Activated T-cell treated with anti-CD3 and anti-CD28 coated beads, Interleukin-2, amount 50 U/mL, for 1 hour (primary cell): ENCODE measurements at regions not wholly inside any gene's neighbourhood (a gene's known extent, or its start where the extent isn't known, plus 50 kb on each side); places are given as distances from the start of the nearest gene placed in this dataset.

Source experiments
- DNase-seq: peaks from one replicate; pipeline ENCODE4 v3.0.0-alpha.2; 2020

DNA sequence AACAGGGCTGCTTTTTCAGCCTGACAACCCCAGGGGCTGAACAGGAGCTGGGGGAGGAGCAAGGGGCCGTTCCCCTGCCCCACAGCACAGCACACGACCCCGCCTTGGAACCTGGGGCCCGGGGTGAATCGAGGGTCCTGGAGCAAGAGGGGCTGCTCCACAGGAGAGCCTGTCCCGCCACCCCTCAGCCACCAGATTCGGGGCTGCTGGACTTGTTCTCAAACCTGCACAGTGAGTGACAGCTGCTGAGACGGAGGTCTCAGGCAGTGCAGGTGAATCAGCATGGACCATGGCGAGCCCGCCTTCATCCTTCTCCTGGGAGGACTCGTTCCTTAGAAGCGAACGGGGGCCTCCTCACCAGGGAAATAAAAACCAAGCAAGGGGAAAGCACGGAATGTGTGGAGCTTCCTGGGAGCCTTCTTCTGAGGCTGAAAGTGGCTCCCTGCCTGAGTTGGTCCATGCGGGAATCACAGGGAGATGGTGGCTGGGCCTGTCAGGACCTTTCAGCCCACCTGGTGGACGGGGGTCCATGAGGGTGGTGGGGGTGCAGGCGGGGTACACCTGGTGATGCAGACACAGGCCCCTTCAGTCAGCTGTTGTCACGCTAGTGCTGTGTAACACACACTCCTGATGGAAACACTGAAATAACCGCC, 125.4 kb downstream of the SIK1 start:
- DNase-seq = no peak

DNA sequence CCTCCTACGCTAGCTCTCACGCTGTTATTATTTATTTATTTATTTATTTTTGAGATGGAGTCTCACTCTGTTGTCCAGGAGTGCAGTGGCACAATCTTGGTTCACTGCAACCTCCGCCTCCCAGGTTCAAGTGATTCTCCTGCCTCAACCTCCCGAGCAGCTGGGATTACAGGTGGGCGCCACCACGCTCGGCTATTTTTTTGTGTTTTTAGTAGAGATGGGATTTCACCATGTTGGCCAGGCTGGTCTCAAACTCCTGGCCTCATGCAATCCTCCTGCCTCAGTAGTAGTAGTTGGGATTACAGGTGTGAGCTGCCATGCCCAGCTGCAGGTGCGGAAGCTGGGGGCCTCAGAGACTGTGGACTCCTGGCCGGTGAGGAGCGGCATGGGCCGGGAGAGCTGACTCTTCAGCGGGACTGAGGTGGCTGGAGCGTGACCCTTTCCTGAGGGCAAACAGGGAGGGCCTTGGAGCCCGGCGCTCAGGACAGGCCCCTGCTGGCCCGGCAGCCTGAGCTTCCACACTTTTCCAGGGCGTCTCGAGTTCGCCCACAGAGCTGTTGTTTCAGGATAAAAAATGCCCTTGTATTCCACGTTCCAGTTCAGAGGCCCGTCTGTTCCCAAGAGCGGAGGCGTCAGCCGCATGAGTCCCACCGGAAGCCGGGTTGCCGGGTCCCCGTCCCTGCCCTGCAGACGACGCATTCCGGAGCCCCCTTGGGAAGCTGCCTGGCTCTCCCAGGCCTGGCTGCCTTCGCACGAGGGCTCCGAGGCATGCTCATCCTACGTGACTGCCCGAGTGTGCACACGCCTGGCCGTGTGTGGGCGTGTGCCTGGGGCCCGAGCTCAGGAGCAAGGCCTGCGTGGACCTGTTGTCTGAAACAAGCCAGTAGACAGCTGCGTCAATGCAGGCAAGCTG, 126.2 kb downstream of the SIK1 start:
- DNase-seq = no peak

DNA sequence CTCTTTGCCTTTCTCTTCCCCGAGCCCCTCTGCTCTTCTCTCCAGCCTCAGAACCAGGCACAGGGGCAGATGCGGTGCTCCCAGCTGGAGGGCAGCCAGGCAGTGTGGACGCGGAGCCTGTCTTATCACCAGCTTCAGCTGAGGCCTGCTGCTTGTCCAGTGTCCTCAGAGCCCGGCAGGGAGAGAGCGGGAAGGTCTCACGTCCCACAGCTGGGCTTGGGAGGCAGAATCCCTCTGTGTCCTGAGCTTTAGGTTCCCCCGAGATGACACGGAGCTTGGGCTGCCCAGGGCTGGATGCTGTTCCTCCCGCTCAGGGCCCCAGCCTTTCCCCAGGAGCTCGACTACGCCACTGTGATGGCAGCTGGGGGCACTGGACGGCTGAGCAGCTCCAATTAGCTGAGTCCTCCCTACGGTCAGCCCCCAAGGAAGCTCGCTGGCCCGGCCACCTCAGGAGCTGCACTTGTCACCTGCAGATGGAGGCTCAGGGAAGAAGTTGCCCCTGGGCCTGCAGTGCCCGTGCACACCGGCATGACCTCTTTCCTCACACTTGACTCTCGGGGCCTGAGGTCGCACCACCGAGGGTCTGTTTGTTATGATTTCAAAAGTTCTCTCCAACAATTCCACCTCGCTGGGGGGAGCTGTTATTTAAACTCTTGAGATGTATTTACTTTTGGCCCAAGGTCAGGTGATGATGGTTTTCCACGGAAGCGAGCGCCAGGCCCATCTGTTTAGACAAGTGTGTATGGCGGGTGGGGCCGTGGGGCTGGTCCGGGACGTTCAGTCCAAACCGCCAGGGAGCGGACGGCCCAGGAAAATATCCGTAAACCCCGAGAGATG, 127.3 kb downstream of the SIK1 start:
- no peak for DNase-seq

DNA sequence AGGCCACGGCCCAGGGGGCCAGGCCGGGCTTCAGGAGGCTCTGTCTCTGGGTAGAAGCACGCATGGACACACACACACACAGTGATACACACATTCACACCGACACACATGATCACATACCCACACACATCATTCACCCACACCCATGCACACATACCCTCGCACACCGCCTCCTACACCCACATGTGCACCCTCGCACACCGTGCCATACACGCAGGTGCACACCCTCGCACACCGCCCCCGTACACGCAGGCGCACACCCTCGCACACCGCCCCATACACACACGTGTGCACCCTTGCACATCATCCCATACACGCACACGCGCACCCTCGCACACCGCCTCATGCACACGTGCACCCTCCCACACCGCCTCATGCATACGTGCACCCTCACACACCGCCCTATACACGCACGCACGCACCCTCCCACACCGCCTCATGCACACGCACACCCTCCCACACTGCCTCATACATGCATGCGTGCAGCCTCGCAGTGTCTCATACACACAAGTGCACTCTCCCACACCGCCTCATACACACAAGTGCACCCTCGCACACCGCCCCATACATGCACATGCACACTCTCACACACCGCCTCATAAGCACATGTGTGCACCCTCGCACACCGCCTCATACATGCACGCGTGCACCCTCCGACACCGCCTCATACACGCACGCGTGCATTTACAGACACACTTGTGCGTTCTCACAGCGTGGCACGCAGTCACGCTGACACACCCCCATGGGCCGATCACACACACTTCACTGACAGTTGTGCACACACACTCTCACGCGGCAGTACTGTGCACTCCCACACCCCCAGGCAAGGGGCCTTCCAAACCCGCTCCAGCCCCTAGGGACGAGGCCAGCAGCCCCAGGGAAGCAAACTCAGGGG, 128.1 kb downstream of the SIK1 start:
- no peak for DNase-seq

DNA sequence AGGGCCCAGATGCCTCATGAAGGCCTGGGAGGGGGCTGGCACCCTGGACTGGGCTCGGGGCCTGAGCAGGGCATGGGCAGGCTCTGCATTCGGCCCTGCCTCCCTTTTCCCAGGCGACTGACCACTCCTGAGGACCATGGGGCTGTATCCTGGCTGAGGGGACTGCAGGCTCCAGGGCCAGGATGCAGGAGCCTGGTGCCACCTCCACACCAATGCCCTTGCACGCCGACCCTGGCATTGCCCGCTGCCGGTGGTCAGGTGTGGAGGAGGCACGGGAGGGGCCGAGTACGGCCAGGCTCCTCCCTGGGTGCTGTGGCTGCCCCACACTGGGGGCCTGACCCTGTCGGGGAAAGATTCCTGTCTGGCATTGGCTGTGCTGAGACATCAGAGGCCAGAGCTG, 128.9 kb downstream of the SIK1 start:
- no peak for DNase-seq

DNA sequence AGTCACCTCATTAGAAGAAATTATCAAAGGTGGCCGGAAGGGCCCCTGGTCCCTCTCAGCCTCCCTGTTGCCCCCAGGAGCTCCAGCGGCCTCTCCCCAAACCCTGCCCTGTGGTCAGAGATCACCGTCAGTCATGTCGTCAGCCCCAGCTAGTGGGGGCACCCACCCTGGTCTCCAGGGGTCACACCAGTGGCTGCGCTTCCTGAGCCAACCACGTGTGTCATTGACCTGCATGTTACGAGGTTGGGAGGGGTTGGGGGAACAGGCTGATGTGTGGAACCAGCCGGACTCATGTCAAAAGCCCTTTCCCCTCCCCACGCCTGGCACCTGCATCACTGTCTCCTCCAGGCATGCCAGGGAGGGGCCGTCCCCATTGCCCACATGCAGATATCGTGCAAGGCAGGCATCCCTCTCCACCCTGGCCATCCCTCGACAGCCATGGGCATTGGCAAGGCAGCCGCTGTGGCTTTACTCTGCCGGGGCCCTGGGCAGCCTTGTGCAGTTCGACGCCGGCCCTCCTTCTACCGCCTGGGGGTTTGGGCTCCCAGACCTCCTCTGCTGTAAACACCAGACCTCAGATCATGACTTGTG, 128.7 kb downstream of the CRYAA start:
- no peak for DNase-seq

DNA sequence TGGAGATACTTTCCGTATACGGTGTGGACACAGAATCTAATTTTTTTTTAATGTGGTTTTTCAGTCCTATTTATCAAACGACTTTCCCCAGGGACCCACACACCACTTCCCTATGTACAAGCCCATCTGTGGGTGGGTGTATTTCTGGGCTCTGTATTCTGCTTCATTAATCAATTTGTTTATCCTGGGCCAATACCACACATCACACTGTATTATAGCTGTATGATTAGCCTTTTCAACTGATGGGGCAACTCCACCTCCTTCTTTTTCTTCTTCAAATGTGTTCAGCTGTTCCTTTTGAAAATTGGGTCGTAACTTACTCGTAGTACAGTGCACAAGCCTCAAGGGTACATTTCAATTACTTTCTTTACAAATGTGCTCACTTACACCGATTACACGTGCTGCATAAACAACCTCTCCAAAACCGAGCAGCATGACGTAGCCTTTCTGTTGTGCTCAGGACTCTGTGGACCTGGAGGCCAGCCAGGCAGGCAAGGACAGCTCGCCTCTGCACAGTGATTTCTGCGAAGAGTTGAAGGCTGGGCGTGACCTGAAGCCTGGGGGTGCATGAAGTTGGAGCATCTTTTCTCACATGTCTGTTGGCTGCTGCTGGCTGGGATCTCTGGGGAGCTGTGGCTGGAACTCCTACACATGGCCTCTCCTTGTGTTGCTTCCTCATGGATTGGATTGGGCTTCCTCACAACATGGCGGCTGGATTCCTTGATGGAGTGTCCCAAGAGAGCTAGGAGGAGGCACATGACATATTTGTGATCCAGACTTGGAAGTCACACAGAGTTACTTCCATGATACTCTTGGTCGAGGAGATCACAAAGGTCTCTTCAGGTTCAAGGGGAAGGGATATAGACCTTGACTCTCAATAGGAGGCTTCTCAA, 126.5 kb downstream of the CRYAA start:
- DNase-seq = no peak

DNA sequence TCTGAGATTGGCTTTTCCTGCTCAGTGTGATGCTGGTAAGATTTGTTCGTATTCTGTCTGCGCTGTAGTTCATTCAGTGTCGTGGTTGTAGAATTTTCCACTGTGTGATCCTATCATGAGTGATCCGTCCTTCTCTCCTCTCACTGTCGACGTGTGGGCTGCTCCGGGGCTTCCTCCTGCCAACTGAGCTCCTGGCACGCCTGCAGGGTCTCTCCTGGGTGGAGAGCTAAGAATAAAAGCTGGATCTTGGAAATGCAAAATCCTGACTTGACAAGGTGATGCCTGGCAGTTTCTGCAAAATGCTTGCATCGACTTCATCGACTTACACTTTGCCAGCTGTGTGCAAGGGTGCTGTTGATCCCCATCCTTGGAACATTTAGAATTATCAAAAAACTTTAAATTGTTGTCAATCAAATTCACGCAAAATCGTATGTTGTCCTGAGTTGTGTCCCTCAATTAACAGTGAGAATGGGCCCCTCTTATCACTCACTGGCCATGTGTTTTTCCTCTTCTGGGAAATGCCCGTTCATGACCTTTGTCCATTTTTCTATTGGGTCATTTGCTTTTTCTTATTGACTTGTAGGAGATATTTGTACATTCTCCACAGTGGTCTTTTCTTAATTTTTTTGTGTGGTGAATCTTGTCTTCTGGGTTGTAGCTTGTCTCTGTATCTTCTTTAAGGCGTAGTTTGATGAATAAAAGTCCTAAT, 125.5 kb downstream of the CRYAA start:
- no peak for DNase-seq

DNA sequence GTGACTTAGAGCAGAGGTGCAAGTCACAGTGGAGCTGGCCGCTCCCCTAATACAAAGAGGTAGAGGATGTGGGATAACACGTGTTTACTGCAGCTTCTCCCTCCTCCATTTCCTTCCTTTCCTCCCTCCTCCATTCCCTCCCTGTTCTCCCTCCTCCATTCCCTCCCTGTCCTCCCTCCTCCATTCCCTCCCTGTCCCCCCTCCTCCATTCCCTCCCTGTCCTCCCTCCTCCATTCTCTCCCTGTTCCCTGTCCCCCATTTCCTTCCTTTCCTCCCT, 124.0 kb downstream of the CRYAA start:
- no peak for DNase-seq

DNA sequence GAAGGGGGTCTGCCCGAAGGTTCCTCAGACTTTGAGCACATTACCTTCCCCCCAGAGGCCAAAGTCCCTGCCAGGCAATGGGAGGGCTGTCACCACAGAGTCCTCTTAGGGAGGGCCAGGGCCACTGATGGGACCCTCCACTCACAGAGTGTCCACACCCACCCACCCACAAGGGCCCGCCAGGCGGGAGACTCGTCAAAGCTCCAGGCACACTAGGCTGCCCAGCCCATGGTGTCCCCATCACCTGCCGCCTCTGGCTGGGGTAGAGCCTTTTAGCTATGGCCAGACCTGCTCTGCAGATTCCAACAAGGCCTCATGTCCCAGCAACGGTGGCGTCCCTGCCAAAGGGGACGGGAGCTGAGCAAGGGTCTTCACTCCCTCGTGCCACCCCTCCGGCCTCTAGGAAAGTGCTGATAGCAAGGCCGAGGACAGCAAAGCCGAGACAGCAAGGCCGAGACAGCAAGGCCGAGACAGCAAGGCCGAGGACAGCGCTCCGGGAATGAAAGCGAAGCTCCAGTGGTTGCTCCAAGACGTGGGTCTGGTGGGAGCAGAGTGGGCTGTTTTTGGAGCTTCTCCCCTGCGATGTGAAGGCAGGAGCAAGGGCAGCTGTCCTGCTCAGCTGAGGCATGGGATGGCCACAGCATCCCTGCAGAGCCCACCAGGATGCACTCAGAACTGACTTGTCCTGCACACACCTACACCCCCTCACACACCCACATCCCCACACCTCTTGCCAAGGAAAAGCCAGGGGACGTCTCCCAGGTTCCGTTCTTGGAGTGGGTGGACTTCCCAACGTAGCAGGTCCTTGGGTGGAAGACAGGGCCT, 123.4 kb downstream of the CRYAA start:
- no peak for DNase-seq

DNA sequence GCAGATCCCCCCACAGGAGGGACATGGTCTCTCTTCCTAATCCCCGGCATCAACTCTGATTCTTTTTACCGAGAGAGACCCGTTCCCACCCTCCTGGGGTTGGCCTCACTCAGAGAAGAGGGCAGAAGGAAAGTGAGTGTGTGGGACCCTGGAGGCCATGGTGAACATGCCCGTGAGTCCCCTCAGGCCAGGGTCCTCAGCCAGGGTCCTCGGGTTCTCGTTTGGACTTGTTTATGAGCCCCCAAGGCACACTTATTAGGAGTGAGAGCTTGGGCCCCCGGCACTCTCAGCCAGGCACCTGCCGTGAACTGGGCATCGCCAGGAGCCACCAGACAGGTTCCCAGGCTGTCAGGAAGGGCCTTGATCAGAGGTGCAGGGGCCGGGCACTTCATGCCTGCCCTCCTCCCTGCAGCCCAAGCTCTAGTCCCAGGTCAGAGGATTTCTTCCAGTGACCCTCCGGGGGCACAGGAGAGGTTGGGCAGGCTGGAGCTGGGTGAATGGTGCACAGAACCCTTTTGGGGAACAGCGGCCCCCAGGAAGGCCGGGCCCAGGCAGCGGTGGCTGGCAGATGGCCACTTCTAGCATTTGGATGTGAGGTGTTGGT, 122.6 kb downstream of the CRYAA start:
- no peak for DNase-seq

DNA sequence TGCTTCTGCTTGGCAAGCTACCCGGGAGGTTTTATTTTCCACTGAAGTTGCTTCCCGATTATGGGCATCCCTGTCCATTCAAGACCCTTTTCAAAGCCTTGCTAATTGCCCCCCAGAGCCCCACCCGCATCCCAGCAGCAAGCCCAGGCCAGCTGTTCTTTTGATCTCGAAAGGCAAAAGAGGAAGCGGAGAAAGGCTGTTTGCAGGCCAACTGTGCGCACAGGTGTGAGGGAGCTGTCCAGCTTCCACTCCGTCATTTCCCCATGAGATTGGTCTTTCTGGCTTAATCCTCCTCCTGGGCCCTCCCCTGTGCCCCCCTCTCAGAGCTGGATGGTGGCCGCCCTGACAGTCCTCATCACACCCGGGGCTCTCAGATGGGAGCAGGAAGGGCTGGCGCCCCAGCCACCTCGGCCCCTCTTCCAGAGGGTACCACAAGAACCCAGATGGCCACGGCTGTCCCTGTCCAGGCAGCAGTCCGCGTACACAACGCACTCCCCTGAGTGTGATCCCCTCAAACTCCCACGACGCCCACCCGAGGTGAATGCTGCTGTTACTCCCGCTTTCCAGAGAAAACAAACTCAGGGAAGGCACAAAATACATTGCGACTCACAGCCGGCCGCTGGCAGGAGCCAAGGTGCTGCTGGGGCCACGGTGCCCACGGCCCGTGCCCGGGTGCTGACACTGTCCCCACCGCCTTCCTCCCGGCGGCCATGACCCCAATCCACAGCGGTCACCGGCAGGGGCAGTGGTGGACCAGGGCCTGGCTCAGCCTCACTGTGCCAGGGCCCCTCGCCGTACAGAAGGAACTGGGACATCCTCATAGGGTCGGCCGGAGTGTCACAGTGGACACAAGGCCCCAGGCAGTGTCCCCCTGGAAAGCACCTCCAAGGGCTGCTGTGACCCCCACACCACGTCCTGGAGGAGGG, 121.9 kb downstream of the CRYAA start:
- no peak for DNase-seq

DNA sequence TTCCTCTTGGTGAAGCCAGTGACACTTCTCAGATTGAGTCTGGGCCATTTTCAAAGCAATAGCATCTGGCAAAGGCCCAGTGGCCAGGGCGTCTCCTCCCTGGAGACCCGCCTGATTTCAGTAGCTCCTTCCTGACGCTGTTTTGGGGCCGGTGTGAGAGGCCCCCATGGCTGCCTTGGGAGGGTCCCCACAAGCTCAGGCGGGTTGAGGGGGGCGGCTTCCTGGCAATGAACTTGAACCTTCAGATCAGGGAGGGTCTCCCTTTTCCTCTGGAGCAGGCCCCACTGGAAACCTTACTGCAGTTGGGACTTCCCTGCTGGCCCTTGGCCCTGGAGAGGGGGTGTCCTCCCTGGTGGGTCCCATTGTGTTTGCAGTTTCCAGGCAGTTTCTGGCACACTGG, 121.2 kb downstream of the CRYAA start:
- DNase-seq = no peak

DNA sequence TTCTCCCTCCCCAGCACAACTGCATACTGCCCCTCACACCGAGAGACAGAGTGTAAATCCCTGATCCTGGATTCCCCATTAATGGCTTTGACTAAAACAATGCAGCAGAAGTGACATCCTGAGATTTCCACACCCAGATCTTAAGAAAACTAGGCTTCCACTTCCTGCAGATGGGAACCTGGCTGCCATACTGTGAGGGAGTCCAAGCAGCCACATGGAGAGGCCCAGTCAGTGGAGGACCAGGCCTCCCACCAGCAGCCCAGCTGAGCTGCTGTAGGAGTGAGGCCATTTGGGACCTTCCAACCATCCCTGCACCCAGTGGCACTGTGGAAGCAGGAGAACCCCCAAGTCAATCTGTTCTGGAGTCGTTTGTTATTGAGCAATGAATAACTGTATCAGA, 120.6 kb downstream of the CRYAA start:
- DNase-seq = no peak

DNA sequence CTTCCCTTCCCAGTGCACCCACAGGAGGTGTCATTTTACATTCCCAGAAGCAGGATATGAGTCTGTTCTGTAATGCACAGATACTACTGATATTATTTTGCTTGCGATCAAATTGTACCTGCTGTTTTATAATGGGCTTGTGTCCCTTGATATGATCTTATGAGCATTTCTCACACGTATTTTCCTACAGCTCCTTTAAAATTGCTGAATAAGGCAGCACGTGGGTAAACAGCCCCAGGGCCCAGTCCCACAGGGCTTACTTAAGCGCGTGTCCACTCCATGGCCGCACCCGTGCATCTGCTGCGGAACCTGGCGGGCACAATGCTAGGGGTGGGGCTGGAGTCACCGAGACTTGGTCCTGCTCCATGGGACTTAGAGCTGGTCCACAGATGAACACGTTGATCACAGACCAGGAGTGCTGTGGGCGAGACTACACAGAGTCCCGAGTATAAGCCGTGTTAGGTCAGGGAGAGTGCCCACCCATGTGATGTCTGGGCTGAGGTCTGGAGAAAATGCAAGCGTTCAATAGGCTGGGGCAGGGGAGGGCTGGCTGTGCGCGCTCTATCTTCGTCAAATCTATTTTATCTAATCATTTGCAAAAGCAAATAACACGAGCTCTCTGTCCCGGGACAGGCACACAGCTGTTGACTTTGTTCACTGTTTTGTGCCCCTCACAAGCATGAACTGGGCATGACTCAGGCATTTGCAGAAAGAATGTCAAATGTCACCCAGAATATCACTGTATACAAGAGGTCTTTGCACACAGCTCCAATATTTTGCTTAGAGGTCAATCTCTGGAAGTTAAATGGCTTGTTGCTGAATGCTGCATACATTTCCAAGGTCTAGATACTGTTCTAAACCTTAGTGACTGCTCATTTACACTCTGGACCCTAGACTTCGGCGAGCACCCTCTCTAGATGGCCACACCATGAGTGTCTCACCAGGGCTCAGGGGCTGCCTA, 119.3 kb downstream of the CRYAA start:
- DNase-seq = no peak

DNA sequence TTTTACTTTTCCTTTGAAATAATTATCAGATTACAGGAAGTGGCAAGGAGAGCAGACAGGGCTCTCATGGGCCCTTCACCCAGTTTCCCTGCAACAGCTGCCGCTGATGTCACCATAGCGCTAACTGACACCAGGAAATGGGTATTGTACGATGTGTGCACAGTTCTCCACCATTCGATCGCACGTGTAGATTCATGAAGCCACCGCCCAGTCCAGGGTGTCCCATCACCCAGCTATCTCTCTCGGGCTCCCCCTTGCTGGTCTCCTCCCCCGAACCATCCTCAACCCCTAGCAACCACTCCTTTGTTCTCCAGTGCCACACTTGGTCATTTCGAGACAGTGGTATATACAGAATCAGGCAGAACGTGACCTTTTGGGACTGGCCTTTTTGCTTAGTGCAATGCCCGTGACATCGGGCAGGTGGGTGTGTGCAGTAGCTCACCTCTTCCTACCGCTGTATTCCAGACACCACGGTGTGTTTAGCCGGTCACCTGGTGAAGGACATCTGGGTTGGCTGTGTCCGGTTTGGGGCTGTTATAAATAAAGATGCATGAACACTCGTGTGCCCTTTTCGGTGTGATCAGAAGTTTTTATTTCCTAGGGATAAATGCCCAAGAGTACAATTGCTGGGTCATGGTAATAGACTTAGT, 118.4 kb downstream of the CRYAA start:
- no peak for DNase-seq
